ENCODE measurements at regions not wholly inside any gene's neighbourhood (a gene's known extent, or its start where the extent isn't known, plus 50 kb on each side); places are given as distances from the start of the nearest gene placed in this dataset.

DNA sequence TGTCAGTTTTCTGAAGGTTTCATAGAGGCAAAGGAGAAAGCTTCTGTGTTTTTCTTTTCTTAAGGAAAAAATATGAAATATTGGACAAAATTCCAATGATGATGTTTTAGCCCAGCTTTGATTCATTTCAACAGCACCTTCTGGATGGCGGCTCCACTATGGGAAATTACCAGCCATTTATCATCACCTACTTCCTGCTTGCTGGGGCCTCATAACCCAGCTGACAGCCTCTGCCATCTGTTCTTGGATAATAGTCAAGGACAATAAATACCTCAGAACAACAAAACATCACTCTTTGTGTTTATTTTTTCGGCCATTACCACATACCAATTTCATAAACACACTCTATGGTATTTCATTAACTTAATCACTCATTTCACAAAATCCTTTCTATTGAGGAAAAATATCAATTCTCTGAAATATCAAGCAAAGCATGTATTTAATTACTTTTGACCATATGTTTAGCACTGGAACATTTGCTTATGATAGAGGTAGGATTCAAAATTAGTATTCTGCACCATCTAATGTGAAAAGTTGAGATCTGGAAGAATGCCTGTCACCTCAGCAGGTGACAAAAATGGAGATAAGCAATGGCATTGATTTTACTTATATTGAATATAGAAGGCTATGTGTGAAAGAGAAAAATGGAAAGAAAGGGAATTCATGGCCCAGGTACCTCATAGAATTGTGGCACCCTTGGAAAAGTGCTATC lies 629.7 kb downstream of the LIG4 start:
- no peak for DNase-seq

DNA sequence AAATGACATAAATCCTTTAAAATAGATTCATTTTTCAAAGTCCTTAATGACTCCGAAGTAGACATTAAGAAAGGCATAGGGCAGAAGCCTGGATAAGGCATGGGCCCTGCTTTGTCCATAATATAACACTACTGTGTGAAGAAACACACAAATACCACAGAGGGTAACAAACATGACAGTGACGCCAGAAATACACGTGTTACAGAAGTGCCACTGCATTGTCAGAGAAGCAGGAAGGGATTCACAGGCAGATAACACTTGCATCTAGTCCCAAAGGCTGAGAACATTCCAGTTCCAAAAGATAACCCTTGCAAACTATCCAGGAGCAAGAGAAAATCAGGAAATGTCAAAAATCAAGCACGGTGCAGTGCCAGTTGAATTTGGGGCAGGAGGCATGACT lies 633.2 kb downstream of the LIG4 start:
- DNase-seq = no peak

DNA sequence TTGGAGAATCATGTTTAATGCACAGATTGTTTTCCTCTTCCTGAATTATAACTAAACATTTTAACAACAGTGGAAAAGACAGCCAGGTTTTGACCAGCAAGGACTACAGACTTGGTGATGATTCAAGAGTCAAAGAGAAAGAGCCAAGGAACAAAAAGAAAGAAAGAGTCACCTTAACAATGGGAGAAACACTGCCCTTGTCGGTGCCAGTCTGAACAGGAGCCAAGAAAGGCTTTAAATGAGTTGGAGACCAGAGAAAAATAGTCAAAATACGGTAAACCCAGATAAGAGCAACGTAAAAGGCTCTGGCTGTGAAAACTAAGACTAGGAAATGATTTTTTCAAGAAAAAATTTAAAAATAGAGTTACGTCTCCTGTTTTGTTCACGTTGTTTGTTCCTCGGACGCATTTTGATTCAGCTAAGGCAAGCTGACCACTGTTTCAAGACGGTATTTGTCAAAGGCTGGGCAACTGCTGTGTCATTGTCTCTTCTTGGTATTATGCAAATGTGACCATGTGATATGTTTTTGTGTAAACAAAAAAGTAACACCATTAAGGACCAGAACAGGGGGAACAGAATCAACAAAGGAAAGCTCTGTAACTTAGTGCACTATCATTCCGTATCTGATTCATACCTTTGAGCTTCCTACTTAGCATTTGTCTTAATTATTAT lies 634.5 kb downstream of the LIG4 start:
- DNase-seq = peak in 1 of 56 donors; percentile 9

DNA sequence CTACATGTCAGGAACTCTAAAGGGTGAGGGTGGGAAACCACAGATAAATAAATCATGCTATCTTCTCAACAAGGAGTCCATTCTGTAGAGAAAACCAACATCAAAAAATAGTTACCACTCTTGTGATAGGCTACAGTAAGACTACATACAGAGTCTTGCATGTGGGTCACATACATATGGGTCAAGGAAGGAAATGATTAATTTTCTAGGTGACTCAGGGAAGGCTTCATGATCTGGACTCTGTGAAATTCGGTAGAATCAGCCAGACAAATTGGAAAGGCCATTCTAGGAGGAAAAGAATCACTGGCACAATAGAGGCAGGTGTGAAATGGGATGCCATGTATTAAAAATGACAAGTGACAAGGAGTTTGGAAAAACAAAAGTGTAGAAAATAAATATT lies 638.9 kb downstream of the LIG4 start:
- no peak for DNase-seq

DNA sequence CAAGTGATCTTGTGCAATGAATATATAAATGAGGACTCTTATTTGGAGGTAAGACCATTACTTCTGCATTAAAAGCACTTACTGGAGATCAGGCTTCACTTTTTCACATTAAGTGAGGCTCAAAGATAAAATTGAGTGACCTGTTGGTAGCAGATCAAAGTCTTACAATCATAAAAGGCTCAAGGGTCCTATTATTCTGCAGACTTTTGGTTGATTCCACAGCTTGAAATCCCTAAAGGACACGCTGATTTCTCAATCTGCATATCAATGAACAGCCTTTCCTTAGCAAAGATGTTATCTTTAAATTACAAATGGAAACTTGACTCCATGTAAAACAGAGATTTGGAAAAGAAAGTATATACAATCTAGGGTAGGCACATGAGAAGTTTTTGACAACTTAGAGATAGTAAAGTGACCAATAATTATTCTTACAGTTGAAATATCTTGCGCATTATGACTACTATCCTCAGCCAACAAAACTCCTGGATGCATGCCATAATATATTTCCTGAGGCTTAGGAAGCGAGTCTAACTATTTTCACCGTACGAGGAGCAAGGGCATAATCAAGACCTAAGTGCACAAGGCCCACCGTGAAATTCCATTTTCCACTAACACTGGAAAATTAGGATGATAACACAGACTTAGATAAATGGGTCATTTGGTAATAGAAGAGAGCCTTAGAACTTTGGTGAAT lies 640.7 kb downstream of the LIG4 start:
- no peak for DNase-seq

DNA sequence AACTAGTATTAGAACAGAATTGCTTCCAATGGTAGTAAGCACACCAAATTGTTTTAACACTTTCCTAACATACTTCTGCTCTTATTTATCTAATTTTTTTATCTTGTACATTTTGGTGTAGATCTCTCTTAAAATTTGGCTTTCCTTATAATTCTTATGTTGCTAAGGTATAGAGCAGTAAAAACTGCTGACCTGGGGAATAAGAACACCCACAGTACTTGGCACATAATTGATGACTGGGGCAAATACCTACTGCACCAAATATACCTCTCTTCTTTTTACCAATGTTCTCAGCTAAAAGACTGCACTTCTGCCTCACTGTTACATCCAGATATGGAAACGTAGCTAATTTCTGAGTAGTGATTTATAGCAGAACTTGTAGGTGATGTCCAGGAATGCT lies 642.2 kb downstream of the LIG4 start:
- DNase-seq = no peak

DNA sequence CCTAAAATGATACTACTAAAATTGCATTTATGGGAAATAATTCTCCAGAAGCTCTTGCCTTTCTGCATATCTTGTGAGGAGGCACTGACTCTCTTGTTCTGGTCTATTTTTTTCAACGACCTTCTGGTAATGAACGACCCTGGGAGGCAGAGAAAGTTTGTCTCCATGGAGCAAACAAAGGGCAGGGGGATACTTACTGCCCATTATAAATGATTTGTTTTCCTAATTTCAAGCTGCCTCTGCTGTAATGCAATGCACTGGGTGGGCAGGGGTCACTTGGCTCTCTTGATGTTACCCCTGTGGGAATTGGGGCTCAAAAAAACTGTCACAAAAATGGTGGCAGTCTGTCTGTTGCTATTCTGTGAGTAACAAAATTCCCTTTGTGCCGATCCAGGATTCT lies 643.2 kb downstream of the LIG4 start:
- DNase-seq = no peak

DNA sequence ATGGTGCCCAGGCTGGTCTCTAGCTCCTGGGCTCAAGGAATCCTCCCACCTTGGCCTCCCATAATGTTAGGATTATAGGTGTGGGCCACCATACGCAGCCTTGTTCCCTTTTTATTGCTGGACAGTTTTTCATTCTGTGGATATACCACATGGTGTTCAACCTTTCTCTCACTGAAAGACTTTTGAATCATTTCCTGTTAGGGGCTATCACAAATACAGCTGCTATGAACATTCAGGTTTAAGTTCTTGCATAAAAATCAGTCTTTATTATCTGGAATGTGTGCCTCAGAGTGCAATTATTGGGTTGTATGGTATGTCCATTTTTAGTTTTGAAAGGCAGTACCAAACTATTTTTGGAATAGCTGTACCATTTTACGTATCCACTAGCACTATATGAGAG lies 647.2 kb downstream of the LIG4 start:
- no peak for DNase-seq

DNA sequence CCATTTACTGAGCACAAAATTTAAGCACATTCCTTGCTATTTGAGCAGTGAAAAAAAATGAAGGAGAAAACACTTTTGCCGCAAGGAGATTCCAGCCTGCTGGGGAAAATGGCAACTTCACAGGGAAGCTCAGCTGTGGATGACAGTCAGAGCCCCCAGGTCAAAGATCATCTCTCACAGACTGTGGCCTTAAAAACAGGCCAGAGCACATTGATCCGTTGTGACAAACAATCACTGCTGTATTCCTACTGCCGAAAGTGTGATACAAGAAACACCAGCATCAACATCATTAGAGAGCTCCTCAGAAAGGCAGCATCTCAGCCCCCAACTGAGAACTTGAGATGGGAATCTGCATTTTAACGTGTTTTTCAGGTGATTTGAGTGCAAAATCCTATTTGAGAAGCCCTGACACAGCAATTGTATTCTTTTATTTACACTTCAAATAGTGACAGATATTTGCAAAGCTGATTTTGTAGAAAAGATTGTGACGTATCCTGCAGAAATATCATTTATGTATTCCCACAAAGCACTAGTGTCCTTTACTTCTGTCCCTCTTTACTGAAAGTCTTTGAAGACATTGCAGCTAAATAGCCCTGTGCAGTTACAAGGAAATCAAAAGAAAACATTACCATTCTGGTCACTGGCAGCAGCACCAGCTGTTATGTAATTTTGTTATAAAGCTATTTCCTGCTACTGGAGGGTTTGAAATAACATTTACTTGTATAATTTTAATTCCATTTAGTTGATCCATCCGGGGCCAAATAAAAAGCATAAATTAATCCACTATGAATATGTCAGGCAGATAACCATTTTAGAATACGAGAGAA lies 652.0 kb downstream of the LIG4 start:
- no peak for DNase-seq

DNA sequence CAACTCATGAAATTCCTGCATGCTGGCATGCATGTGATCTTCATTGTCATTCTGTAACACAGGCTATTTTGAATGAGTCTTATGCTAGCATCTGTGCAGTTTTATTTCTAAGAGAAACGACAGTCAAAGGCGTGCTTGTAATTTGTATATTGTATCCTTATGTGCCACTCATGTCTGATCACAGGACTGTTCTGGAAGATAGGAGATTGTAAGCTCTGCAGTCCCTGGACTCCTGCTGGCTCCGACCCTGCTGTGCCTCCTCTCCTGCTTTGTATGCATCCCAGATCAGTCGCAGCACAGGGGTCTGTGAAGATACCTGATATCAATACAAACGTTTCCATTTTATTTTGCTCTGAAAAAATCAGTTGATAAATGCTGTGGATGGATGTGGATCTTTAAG lies 653.1 kb downstream of the LIG4 start:
- no peak for DNase-seq

DNA sequence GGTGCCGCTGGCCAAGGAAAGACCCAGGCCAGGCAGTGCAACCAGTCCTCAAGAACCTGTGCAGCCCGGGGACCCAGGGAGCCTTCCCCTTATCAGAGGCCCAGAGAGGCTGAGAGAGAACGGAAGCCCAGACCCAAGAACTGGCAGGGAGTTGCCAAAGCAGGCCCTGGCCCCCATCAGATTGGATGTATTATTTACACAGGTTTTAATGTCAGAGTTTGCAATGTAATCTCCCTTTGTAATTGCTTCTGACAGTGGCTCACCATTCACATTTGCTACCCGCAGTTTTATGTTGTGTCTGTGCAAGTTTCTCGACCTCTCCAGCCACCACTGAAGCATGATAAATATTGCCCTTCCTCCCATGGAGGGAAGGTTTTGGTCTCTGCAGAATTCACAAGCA lies 660.9 kb downstream of the LIG4 start:
- peak in 1 of 56 donors; percentile 7 for DNase-seq

DNA sequence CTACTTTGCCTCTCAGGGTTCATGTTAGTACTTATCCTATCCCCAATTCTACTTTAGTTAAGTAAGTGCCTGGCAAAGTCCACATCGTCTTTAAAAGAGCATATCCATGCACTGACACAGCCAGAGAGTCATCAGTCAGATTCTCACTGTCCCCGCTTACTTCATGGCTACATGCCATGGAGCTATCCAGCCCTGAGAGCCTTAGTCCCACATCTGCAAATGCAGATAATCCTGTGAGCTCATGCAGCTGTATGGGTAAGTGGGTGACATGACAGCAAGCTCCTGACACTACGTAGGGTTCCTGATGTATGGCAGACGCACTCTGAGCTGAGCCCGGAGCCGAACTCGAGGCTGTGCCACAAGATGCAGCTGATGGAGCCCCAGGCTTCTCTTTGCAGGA lies 661.5 kb downstream of the LIG4 start:
- no peak for DNase-seq

DNA sequence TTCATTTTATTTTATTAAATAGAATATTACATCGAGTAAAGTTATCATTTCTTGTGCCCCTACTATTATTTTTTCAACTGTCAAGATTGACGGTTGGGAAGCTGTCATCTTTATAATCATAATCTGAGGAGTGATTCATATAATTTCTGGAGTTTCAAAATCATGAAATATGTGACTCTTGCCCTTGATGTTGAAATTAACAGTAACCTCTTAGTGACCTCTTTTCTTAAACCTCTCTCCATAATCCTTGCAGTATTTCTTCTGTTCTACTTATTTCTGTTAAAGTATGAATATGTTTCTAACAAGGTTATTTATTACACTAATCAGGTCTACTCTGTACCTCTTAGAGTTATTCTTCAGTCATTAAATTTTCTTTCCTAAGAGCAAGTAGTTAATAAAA lies 663.8 kb downstream of the LIG4 start:
- no peak for DNase-seq

DNA sequence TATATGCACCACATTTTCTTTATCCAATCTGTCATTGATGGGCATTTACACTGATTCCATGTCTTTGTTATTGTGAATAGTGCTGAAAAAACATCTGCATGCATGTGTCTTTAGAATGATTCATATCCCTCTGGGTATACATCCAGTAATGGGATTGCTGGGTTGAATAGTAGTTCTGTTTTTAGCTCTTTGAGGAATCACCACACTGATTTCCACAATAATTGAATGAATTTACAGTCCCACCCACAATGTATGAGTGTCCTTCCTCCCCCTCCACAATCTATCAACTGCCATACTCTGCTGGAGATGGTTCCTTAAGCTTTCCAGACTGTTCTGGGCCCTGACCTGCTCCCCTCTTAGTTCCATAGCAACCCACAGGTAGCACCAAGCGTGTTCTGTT lies 667.0 kb downstream of the LIG4 start:
- DNase-seq = no peak

DNA sequence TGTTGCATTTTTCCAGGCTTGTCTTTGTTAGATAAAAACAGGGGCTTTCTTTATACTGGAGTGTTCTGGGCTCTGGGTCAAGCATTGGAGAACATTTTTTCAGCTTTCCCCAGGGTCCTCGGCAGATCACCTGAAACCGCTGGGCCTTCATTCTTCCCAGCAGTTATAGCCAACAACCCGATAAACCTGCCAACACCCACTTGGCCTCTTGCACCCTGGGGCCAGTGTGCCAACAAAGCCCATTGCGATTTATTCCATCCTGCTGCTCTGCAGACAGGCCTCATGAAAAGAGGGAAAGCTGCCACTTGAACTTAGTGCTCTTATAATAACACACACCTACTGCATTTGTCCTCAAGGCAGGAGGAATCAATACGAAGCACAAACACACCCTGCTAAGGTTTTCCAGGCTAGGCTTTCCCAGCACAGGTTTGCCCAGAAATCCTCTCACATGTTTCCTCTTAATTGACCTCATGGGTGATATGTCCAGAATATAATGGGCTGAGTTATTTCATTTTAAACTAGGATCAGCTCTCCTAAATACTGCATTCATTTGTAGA lies 669.3 kb downstream of the LIG4 start:
- no peak for DNase-seq

DNA sequence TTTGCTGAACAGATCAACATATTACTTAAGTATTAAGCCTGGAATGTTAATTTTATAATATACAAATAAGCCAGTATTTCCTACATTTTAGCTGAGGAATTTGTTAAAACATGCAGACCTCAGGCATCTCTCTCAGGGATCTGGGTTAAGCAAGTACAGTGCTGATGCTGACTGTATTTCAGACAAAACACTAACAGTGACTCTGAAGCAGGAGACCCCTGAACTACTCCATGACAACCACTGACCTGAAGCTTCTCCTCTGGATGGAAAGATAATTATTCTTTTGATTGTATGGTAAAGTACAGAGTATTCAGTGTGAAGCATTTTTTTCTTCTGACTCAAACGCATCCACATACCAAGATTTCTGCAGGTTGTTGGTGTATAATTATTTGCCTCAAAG lies 680.8 kb downstream of the LIG4 start:
- DNase-seq = no peak

DNA sequence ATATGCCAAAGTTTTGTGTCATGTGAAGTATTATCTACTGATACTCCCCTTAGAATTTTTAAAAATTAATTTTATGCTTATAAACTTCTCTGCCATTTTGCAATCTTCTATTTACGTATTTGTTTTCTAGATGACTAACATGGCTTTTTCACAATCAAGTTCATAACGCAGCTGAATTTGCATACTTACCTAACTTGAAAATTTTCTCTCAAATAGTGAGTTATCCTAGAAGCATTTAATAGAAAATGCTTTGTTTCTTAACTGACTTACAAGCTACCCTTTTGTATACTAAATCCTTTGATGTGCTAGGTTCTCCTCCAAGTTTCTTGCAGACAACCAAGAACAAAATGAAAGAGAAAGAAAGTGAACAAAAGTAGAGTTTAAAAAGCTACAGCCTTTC lies 683.5 kb downstream of the LIG4 start:
- no peak for DNase-seq

DNA sequence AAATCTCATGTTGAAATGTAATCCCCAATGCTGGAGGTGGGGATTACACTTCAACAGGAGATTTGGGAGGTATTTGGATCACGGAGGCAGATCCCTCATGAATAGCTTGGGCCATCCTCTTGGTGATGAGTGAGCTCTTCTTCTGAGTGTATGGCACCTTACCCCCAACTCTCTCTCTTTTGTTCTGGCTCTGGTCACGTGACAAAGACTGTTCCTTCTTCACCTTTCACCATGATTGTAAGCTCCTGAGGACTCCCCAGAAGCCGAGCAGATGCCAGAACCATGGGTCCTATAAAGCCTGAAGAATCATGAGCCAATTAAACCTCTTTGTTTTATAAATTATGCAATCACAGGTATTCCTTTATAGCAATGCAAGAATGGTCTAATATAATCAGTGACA lies 684.2 kb downstream of the LIG4 start:
- DNase-seq = no peak

DNA sequence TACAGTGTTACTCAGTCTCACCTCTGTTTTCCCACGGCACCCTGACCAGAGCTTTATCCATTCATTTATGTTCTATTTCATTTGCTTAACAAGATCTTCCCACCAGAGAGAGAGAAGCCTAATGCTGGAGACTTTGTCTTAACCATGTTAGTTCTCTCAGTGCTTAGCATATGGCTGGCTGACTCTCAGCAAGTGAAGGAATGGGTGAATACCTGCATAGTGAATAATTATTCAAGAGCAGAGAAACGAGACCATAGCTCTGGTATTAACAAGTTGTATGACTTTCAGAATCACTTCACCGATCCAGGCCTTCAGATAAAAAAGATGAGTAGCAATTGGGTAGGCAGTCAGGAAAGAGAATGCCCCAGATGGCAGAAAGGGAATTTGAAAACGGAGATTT lies 686.3 kb downstream of the LIG4 start:
- DNase-seq = no peak

DNA sequence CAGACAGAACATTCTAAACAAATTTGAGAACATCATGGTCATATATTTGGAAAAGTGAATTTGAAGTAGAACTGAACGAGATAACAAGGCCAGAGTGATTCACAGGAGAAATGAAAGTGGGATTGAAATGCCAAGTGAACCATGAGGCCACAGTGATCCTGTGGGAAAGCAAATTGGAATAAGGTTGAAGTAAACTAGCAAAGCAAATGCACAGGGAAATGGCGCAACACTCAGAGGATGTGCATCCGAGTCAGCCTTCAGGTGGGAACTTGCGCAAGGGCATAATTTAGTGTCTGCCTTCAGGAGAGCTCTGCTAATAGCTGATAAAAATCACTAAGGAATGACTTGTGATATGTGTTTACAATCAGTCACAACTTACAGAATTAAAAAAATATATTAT lies 696.6 kb downstream of the LIG4 start:
- DNase-seq = no peak

DNA sequence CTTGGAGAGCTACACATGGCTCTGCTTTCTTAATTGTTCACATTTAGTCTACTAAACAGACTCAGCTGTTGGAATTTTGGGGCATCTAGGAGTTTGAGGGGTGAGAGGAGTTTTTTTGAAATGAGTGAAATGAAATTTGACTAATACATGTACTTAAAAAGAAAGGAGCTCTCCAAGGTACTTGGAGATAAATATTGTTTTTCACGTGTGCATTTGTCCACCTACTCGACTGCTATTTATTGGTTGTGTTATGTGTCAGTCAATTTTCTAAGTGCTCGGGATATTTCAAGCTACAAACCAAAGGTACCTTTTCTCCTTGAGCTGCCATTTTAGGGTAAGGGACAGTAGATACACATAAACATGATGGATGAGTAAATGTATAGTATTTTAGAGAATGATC lies 697.0 kb downstream of the LIG4 start:
- DNase-seq = no peak

DNA sequence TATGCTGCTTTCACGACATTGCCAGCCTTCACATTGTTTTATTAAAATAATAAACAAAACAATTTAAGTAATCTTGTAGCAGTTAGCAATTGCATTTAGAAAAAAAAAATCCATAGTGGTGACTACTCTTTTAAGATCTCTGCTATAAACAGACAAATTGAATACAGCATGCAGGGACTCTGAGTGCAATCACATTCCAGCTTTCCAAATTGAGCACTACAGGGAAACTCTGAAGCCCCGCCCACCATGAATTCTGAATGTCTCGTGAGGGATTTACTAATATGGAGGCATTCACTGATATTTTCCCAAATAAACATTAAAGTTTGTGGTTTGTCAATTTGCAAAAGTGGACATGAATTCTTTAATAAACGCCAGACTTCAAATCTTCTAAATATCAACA lies 698.8 kb downstream of the LIG4 start:
- DNase-seq = no peak
